SJSA1 (cell line): ENCODE measurements at regions not wholly inside any gene's neighbourhood (a gene's known extent, or its start where the extent isn't known, plus 50 kb on each side); places are given as distances from the start of the nearest gene placed in this dataset.

Experiments used
- DNase-seq, 2 experiments: peaks; one replicate each; pipeline ENCODE4 v3.0.0-alpha.2; 2015 to 2020; ENCODE audit warnings: low spot score in 2 of 2, low read depth in 1 of 2
- H3K27ac ChIP-seq: fragments of 250-450 bp; sonication (Bioruptor Pico); 2 replicates; pipeline ENCODE4 v1.5.1; 2020; ENCODE audit warnings: mild to moderate bottlenecking, moderate library complexity
- H3K27me3 ChIP-seq: fragments of 250-450 bp; sonication (Bioruptor Pico); replicated peaks from 2 replicates; pipeline ENCODE4 v1.5.1; 2020; ENCODE audit warnings: mild to moderate bottlenecking, moderate library complexity
- H3K36me3 ChIP-seq: fragments of 250-450 bp; sonication (Bioruptor Pico); 2 replicates; pipeline ENCODE4 v1.5.1; 2020; ENCODE audit warnings: mild to moderate bottlenecking
- H3K4me1 ChIP-seq: fragments of 250-450 bp; sonication (Bioruptor Pico); replicated peaks from 2 replicates; pipeline ENCODE4 v1.6.1; 2021; ENCODE audit warnings: mild to moderate bottlenecking
- H3K4me3 ChIP-seq: fragments of 250-450 bp; sonication (Bioruptor Pico); 2 replicates; pipeline ENCODE4 v1.5.1; 2020; ENCODE audit warnings: mild to moderate bottlenecking
- H3K9me3 ChIP-seq: fragments of 250-450 bp; sonication (Bioruptor Pico); replicated peaks from 2 replicates; pipeline ENCODE4 v1.5.1; 2020; ENCODE audit warnings: mild to moderate bottlenecking

- Histone ChIP-seq H3K9me3 (no peaks in the 10 kb centered on the region), H3K4me3 (no peak overlapping the region), H3K27ac (no peak overlapping the region), H3K27me3 (no peaks in the 10 kb centered on the region), H3K36me3 (no peaks in the 10 kb centered on the region), H3K4me1 (no peaks in the 10 kb centered on the region)
- DNase-seq: no peak
Measured at GRCh38 chr4:152171556-152171955, 364.3 kb downstream of the FBXW7 start.

DNA sequence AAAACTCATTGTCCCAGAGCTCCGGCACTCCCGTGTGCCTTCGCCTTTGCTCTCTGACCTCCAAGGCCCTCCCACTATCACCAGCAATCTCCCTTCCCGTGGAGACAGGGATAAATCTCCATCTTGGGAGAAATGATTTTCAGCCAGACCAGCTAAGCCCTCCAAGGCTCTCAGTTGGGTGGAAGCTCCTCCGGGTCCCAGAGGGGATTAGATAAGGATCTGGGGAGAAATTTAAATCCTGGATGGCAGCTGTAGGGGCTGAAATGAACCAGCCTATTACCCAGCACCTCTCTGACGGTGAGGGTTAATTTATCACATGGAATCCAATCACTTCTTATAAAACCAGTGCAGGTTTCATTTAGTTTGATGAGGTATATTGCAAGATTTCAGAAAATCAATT lies 366.2 kb downstream of the FBXW7 start:
- H3K27ac ChIP-seq: no peak overlapping the region
- no peaks in the 10 kb centered on the region for H3K36me3 ChIP-seq
- no peak overlapping the region for H3K4me3 ChIP-seq
- H3K4me1 ChIP-seq: no peaks in the 10 kb centered on the region
- H3K9me3 ChIP-seq: no peaks in the 10 kb centered on the region
- no peaks in the 10 kb centered on the region for H3K27me3 ChIP-seq
- DNase-seq: no peak

DNA sequence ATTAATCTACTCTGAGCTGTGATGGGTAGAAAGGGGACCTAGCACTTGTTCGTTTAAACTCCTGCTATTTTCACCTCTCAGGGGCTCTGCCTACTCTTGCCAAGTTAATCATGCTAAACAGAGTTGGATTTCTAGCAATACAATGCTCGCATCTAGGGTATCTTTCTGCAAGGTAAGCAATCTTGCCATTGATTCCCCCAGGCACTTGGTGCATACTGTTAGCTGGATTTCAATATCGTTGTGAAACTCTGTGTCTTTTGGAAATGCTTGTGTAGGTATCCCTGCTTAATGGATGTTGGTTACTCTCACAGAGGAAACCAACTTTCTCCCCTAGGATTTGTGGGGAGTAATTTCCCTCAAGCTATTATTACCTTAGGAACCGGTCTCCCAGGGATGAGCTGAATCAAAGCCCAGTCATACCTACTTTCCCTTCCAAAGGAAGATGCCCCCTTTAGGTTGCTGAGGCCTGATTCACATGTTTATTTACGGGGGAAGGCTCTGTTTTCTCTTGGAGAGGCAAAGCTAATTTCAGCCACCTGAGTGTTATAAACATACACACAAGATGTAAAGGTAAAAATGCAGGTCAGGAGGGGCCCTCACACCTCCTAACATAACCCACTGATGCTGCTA lies 366.8 kb downstream of the FBXW7 start:
- no peak overlapping the region for H3K4me3 ChIP-seq
- no peaks in the 10 kb centered on the region for H3K27me3 ChIP-seq
- no peaks in the 10 kb centered on the region for H3K36me3 ChIP-seq
- no peaks in the 10 kb centered on the region for H3K9me3 ChIP-seq
- DNase-seq: no peak
- H3K4me1 ChIP-seq: no peaks in the 10 kb centered on the region
- H3K27ac ChIP-seq: no peak overlapping the region

DNA sequence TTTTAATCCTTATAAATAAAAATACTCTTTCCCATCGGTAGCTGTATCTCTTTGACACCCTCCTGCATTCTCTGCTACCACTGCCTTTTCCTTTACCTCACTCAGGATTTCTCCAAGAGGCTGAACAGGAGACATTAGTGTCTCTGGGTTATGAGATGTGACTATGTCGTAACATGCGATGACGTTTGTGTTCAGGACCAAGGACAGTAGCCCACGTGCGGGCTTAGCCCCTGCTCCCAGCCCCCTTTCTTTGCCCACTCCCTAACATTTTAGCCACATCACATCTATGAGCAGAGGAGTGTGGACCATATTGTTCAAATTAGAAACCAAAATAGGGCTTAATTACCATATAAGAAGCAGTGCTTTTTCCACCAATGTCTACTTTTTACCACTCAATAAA lies 369.3 kb downstream of the FBXW7 start:
- Histone ChIP-seq H3K36me3 (no peaks in the 10 kb centered on the region), H3K27me3 (no peaks in the 10 kb centered on the region), H3K4me1 (no peaks in the 10 kb centered on the region), H3K9me3 (no peaks in the 10 kb centered on the region), H3K27ac (no peak overlapping the region), H3K4me3 (no peak overlapping the region)
- no peak for DNase-seq

DNA sequence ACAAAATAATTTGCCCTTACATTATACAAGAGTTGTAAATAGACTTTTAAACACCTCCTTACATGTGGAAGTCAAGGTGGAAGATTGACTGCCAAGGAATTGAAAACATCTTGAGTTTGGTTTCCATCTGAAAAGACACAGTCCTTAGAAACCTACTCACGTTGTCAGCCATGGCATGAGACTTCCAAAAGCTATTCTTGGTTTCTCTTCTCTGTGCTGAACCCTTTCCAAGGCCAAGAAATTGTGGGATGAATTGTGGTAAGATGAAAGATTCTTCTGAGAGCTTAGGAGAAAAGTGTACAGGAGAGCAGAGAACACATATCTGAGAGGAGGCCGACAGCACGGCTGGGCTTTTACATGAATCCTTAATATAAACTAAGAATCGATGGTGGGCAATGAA lies 370.0 kb downstream of the FBXW7 start:
- H3K9me3 ChIP-seq: no peaks in the 10 kb centered on the region
- H3K27me3 ChIP-seq: no peaks in the 10 kb centered on the region
- DNase-seq: no peak
- H3K36me3 ChIP-seq: no peaks in the 10 kb centered on the region
- no peak overlapping the region for H3K27ac ChIP-seq
- H3K4me3 ChIP-seq: no peak overlapping the region
- no peaks in the 10 kb centered on the region for H3K4me1 ChIP-seq

DNA sequence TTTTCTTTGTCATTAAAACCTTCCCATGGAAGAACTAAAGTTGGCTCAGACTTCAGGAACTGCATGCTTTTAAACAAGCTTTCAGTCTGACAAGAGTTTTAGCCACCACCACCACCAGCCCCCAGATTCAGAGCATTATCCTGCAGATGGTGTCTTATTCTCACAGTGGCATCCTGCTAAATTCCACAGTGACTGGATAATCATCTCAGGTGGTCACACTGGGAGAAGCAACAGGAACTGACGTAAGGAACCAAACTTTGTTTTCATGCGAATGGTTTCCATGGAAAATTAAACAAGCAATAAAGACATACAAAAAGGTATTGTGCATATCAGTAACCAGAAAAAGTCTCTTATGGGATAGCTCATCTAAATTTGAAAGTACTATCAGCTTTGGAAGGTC lies 370.7 kb downstream of the FBXW7 start:
- no peak overlapping the region for H3K27ac ChIP-seq
- no peaks in the 10 kb centered on the region for H3K4me1 ChIP-seq
- H3K9me3 ChIP-seq: no peaks in the 10 kb centered on the region
- H3K27me3 ChIP-seq: no peaks in the 10 kb centered on the region
- no peak overlapping the region for H3K4me3 ChIP-seq
- no peaks in the 10 kb centered on the region for H3K36me3 ChIP-seq
- no peak for DNase-seq

DNA sequence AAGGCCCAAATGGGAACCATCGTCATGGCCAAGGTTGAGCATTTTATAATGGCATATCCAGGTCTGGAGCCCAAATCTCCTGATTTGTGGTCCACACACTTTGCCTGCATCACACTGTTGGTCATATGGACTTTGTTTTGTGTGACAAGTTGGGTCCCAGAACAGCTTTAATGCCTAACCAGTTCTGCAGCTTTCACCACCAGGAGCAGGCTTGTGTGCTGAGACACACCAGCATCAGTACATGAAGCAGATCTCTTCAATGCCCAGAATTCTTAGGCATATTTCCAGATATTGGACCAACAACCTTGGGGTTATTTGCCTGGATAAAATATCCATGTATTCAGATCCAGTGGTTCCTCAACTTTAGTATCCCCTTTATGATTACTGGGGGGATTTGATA lies 371.3 kb downstream of the FBXW7 start:
- H3K27me3 ChIP-seq: no peaks in the 10 kb centered on the region
- H3K36me3 ChIP-seq: no peaks in the 10 kb centered on the region
- no peak overlapping the region for H3K4me3 ChIP-seq
- no peaks in the 10 kb centered on the region for H3K4me1 ChIP-seq
- H3K9me3 ChIP-seq: no peaks in the 10 kb centered on the region
- H3K27ac ChIP-seq: no peak overlapping the region
- no peak for DNase-seq

DNA sequence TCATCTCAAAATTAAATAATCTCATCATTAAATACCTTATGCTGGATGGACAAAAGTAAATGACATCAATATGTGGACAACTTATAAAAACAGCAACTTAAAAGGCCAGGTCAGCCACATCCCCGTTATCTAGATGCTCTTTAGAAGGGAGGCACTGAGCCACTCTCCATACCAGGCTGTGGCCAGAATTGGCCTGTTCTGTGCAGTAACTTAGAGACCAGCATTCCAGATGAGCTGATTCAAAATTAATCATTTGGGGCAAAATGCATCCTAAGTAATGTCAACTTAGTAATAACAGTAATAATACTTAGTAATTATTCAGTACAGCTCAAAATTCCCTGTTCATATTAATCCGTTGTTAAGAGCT lies 373.6 kb downstream of the FBXW7 start:
- no peak overlapping the region for H3K4me3 ChIP-seq
- no peaks in the 10 kb centered on the region for H3K9me3 ChIP-seq
- no peaks in the 10 kb centered on the region for H3K27me3 ChIP-seq
- no peak overlapping the region for H3K27ac ChIP-seq
- H3K36me3 ChIP-seq: no peaks in the 10 kb centered on the region
- DNase-seq: no peak
- H3K4me1 ChIP-seq: no peaks in the 10 kb centered on the region

GRCh38 chr4:152161676-152162330 lies 374.1 kb downstream of the FBXW7 start:
- DNase-seq: no peak
- Histone ChIP-seq H3K36me3 (no peaks in the 10 kb centered on the region), H3K27ac (no peak overlapping the region), H3K27me3 (no peaks in the 10 kb centered on the region), H3K4me3 (no peak overlapping the region), H3K4me1 (no peaks in the 10 kb centered on the region), H3K9me3 (no peaks in the 10 kb centered on the region)

GRCh38 chr4:152160225-152160800 lies 375.6 kb downstream of the FBXW7 start:
- Histone ChIP-seq H3K9me3 (no peaks in the 10 kb centered on the region), H3K27ac (no peak overlapping the region), H3K36me3 (no peaks in the 10 kb centered on the region), H3K27me3 (no peaks in the 10 kb centered on the region), H3K4me1 (no peaks in the 10 kb centered on the region), H3K4me3 (no peak overlapping the region)
- no peak for DNase-seq

DNA sequence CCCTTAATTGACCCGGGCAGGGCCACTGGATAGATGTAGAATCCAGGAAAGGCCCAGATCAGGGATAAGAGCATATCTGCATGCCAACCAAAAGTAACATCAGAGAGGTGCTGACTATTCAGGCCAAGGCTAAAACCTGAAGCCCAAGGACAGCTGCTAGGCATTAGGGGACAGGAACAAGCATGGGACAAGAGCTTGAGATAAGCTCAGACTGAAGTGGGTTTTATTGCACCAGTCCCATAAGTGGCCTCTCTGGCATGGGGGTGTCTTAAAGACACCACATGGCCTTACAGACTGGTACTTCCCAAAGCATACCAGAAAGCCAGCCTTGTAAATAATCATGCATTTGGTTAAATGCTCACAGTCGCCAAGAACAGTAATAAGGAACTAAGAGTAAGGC lies 376.1 kb downstream of the FBXW7 start:
- Histone ChIP-seq H3K27me3 (no peaks in the 10 kb centered on the region), H3K9me3 (no peaks in the 10 kb centered on the region), H3K4me3 (no peak overlapping the region), H3K4me1 (no peaks in the 10 kb centered on the region), H3K27ac (no peak overlapping the region), H3K36me3 (no peaks in the 10 kb centered on the region)
- no peak for DNase-seq

DNA sequence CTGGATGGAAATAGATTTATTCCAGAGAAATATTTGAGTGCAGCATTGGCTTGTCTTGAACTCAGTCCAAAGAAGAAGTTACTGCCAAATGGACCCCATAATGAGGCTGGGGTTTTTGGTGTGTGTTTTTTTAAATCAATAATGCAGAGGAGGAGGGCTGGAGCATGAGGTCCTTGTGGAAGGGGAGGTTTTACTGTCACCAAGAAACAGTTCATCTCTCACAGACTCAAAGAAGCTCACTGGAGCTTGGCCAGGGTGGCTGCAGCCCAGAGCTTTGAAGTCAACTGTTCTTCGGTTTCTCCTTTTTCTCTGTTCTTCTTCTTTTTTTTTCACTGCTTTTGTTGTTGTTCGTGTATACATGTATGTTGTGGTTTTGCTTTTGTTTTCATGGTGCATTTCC lies 377.7 kb downstream of the FBXW7 start:
- no peaks in the 10 kb centered on the region for H3K27me3 ChIP-seq
- H3K4me3 ChIP-seq: no peak overlapping the region
- H3K9me3 ChIP-seq: no peaks in the 10 kb centered on the region
- H3K27ac ChIP-seq: no peak overlapping the region
- no peaks in the 10 kb centered on the region for H3K4me1 ChIP-seq
- H3K36me3 ChIP-seq: no peaks in the 10 kb centered on the region
- DNase-seq: no peak

GRCh38 chr4:152157629-152158028 lies 378.3 kb downstream of the FBXW7 start:
- Histone ChIP-seq H3K27ac (no peak overlapping the region), H3K27me3 (no peaks in the 10 kb centered on the region), H3K4me3 (no peak overlapping the region), H3K9me3 (no peaks in the 10 kb centered on the region), H3K4me1 (no peaks in the 10 kb centered on the region), H3K36me3 (no peaks in the 10 kb centered on the region)
- no peak for DNase-seq

GRCh38 chr4:152156442-152156841 lies 379.4 kb downstream of the FBXW7 start:
- no peaks in the 10 kb centered on the region for H3K4me1 ChIP-seq
- no peak overlapping the region for H3K4me3 ChIP-seq
- H3K27ac ChIP-seq: no peak overlapping the region
- H3K36me3 ChIP-seq: no peaks in the 10 kb centered on the region
- no peaks in the 10 kb centered on the region for H3K9me3 ChIP-seq
- H3K27me3 ChIP-seq: no peaks in the 10 kb centered on the region
- DNase-seq: no peak

GRCh38 chr4:152155070-152155469 lies 380.8 kb downstream of the FBXW7 start:
- H3K9me3 ChIP-seq: no peaks in the 10 kb centered on the region
- H3K27me3 ChIP-seq: no peaks in the 10 kb centered on the region
- DNase-seq: no peak
- no peaks in the 10 kb centered on the region for H3K4me1 ChIP-seq
- no peak overlapping the region for H3K27ac ChIP-seq
- no peak overlapping the region for H3K4me3 ChIP-seq
- H3K36me3 ChIP-seq: no peaks in the 10 kb centered on the region
